ENCODE measurements at regions not wholly inside any gene's neighbourhood (a gene's known extent, or its start where the extent isn't known, plus 50 kb on each side); places are given as distances from the start of the nearest gene placed in this dataset.

GRCh38 chr5:137567226-137567625 is 68.1 kb upstream of the SPOCK1 start:
- no peak for DNase-seq

GRCh38 chr5:137566780-137567179 is 67.7 kb upstream of the SPOCK1 start:
- no peak for DNase-seq

GRCh38 chr5:137566118-137566541 is 67.0 kb upstream of the SPOCK1 start:
- no peak for DNase-seq

GRCh38 chr5:137565450-137565849 is 66.3 kb upstream of the SPOCK1 start:
- DNase-seq: no peak

GRCh38 chr5:137564398-137564961 is 65.4 kb upstream of the SPOCK1 start:
- no peak for DNase-seq

GRCh38 chr5:137563646-137564397 is 64.7 kb upstream of the SPOCK1 start:
- DNase-seq: peak; percentile 2

- DNase-seq: no peak
These were observed 64.1 kb upstream of the SPOCK1 start for GRCh38 chr5:137563301-137563645.

GRCh38 chr5:137561608-137562007 is 62.5 kb upstream of the SPOCK1 start:
- DNase-seq: no peak

- no peak for DNase-seq
These were observed 61.3 kb upstream of the SPOCK1 start for GRCh38 chr5:137560420-137560819.
